ENCODE measurements at regions not wholly inside any gene's neighbourhood (a gene's known extent, or its start where the extent isn't known, plus 50 kb on each side); places are given as distances from the start of the nearest gene placed in this dataset.

DNA sequence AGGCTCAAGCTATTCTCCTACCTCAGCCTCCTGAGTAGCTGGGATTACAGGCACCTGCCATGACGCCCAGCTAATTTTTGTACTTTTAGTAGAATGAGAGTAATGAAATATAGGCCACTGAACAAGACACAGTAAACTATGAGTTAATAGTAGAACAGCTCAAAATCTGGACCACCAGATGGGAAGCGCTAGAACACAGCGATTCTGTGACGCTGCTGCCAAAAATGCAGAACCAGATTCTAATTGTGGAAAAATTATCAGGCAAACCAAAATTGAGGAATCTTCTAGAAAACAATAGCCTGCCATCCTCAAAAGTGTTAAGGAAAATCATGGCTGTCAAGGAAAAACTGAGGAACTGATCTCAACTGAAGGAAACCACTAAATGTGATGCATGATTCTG lies 111.4 kb upstream of the TIAM1 start:
- Histone ChIP-seq H2AK5ac (ENCODE audit: low read depth, low read length) (no peak overlapping the region), H2AFZ (ENCODE audit: low read length) (no peak overlapping the region), H3K18ac (ENCODE audit: extremely low read depth, low read length) (no peak overlapping the region), H2BK5ac (ENCODE audit: low read depth, low read length) (no peak overlapping the region), H3K27me3 (replicated peaks in 1 of 4; ENCODE audit: control insufficient read depth in 3 of 4, extremely low read depth in 1 of 4, insufficient read depth in 3 of 4, low read length in 3 of 4) (no peaks in the 10 kb centered on the region), H3K27ac (ENCODE audit: low read depth, low read length) (no peak overlapping the region), H2BK15ac (ENCODE audit: low read length) (no peak overlapping the region), H3K23ac (ENCODE audit: insufficient read length) (no peak overlapping the region), H4K20me1 (replicated peaks in 1 of 2; ENCODE audit: control insufficient read depth in 1 of 2, insufficient read depth in 2 of 2, low read length in 2 of 2) (peaks cover 0 to 2% of the 10 kb centered on the region in 2 experiments), H3K4me1 (replicated peaks in 1 of 4; ENCODE audit: control insufficient read depth in 3 of 4, insufficient read depth in 4 of 4, low read length in 3 of 4) (no peaks in the 10 kb centered on the region), H4K5ac (ENCODE audit: insufficient read length, low read depth, low read length) (no peak overlapping the region), H3K9me3 (ENCODE audit: insufficient read depth in 2 of 2, low read depth in 1 of 2, low read length in 1 of 2) (no peaks in the 10 kb centered on the region), H3K4me3 (ENCODE audit: extremely low read depth in 1 of 4, insufficient read depth in 2 of 4, low read depth in 3 of 4, low read length in 4 of 4) (no peak overlapping the region), H3K9ac (replicated peaks in 1 of 4; ENCODE audit: extremely low read depth in 1 of 4, low read depth in 3 of 4, low read length in 3 of 4) (no peak overlapping the region), H3K79me1 (ENCODE audit: low read depth, low read length) (no peaks in the 10 kb centered on the region; the same call in 1 of the 2 replicates), H3K36me3 (ENCODE audit: control insufficient read depth in 2 of 4, insufficient read depth in 4 of 4, low read length in 3 of 4) (no peaks in the 10 kb centered on the region), H2BK12ac (ENCODE audit: low read depth, low read length) (no peak overlapping the region), H3K4ac (replicated peaks; ENCODE audit: insufficient read length, low read depth, low read length) (no peak overlapping the region), H3K79me2 (ENCODE audit: control insufficient read depth in 1 of 2, insufficient read depth in 2 of 2, low read length in 2 of 2) (no peaks in the 10 kb centered on the region), H2BK120ac (replicated peaks; ENCODE audit: low read depth, low read length) (no peak overlapping the region), H3K23me2 (ENCODE audit: low read depth, low read length) (no peaks in the 10 kb centered on the region), H3K56ac (replicated peaks; ENCODE audit: insufficient read length, low read depth, low read length) (no peak overlapping the region), H3K4me2 (ENCODE audit: insufficient read depth in 1 of 2, low read depth in 2 of 2, low read length in 2 of 2) (no peak overlapping the region), H2BK20ac (ENCODE audit: low read length) (no peak overlapping the region), H3K14ac (ENCODE audit: insufficient read length) (no peak overlapping the region), H4K8ac (ENCODE audit: extremely low read depth, insufficient read depth, low read length) (no peak overlapping the region), H4K91ac (replicated peaks; ENCODE audit: insufficient read length, low read length) (no peak overlapping the region)
- ChIA-PET CTCF (ENCODE audit: partially characterized antibody) (interaction anchor here (0.9 to 2.4 kb wide), 2 partner anchors 12 to 125 kb away, joined by 3 to 17 read pairs; no protein-coding TSS in a partner anchor), POLR2A (ENCODE audit: partially characterized antibody) (no interaction called here)
- FAIRE-seq (no peak), DNase-seq (ENCODE audit: low read depth in 1 of 2, low spot score in 2 of 2) (no peak)
- 93% methylated on average over 4 of the region's 4 CpGs; no CpG with 5 or more reads in 1 of the 2 experiments for WGBS, 2 experiments (ENCODE audit: extremely low coverage in 1 of 2, insufficient coverage in 1 of 2, insufficient read length in 1 of 2, insufficient replicate concordance in 2 of 2, low coverage in 1 of 2, low lambda C conversion rate in 2 of 2, missing lambda C conversion rate in 1 of 2)
- TF ChIP-seq GABPA (IDR thresholded peaks at IDR 0.05; ENCODE audit: borderline replicate concordance, insufficient read depth, low read length) (no peak), POU5F1 (IDR thresholded peaks at IDR 0.05; ENCODE audit: low read depth, low read length) (no peak), HDAC6 (IDR thresholded peaks at IDR 0.05; ENCODE audit: low read depth, low read length) (no peak), BRCA1 (IDR thresholded peaks at IDR 0.05; ENCODE audit: low read depth, low read length) (no peak), RAD21 (IDR thresholded peaks at IDR 0.05 in 1 of 2, conservative IDR thresholded peaks at IDR 0.05 in 1 of 2; ENCODE audit: low read depth in 2 of 2, low read length in 2 of 2) (no peak), TBP (IDR thresholded peaks at IDR 0.05; ENCODE audit: low read depth, low read length) (no peak), TAF7 (optimal IDR thresholded peaks at IDR 0.05; ENCODE audit: borderline replicate concordance, low read depth, low read length) (no peak), CREB1 (IDR thresholded peaks at IDR 0.05) (no peak), SAP30 (IDR thresholded peaks at IDR 0.05; ENCODE audit: insufficient read depth, insufficient replicate concordance, low read length) (no peak), EP300 (IDR thresholded peaks at IDR 0.05; ENCODE audit: borderline replicate concordance in 1 of 2, low read depth in 2 of 2, low read length in 2 of 2) (no peak), KDM5A (IDR thresholded peaks at IDR 0.05; ENCODE audit: low read length) (no peak), SP2 (IDR thresholded peaks at IDR 0.05; ENCODE audit: low read length) (no peak), SIRT6 (IDR thresholded peaks at IDR 0.05; ENCODE audit: low read length) (no peak), TCF12 (IDR thresholded peaks at IDR 0.05; ENCODE audit: low read depth, low read length) (no peak), YY1 (IDR thresholded peaks at IDR 0.05; ENCODE audit: low read depth, low read length) (no peak)
- TF ChIP-seq, protein P1, sequence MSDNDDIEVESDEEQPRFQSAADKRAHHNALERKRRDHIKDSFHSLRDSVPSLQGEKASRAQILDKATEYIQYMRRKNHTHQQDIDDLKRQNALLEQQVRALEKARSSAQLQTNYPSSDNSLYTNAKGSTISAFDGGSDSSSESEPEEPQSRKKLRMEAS (IDR thresholded peaks at IDR 0.05) = no peak
